SU-DHL-6 (cell line): ENCODE measurements at regions not wholly inside any gene's neighbourhood (a gene's known extent, or its start where the extent isn't known, plus 50 kb on each side); places are given as distances from the start of the nearest gene placed in this dataset.

Experiments used
- H2AFZ ChIP-seq: fragments of 200-600 bp; sonication (generic); 2 replicates; pipeline ENCODE4 v1.6.1; 2014; ENCODE audit warnings: low read depth, mild to moderate bottlenecking, moderate library complexity, mixed read lengths, antibody characterized with exemption, low read length; ENCODE audit not compliant: severe bottlenecking
- H3F3A ChIP-seq: fragments of 200-600 bp; shearing (Covaris generic); 2 replicates; pipeline ENCODE4 v1.6.0; 2016; ENCODE audit warnings: antibody characterized with exemption, mild to moderate bottlenecking; ENCODE audit not compliant: insufficient read depth
- H3K27ac ChIP-seq: fragments of 200-600 bp; sonication (generic); 2 replicates; pipeline ENCODE4 v1.5.1; 2016; ENCODE audit warnings: low read depth, mild to moderate bottlenecking, low read length, moderate library complexity, mixed read lengths
- H3K27me3 ChIP-seq: fragments of 200-600 bp; sonication (generic), shearing (Covaris generic); 2 replicates; pipeline ENCODE4 v1.6.0; 2014; ENCODE audit warnings: mild to moderate bottlenecking, low read length
- H3K36me3 ChIP-seq: fragments of 200-600 bp; sonication (generic); 2 replicates; pipeline ENCODE4 v1.6.1; 2014; ENCODE audit warnings: mild to moderate bottlenecking, low read length, mixed read lengths
- H3K4me2 ChIP-seq: fragments of 300-600, 200-600 bp; shearing (Covaris generic), sonication (generic); 2 replicates; pipeline ENCODE4 v1.6.0; 2014; ENCODE audit warnings: low read length, low read depth, mild to moderate bottlenecking; ENCODE audit not compliant: poor library complexity, severe bottlenecking
- H3K4me3 ChIP-seq: fragments of 200-600 bp; sonication (generic); 2 replicates; pipeline ENCODE4 v1.5.1; 2014; ENCODE audit warnings: antibody characterized with exemption, low read length, mild to moderate bottlenecking, mixed read lengths; ENCODE audit not compliant: insufficient read depth, poor library complexity, severe bottlenecking
- H3K79me2 ChIP-seq: fragments of 200-600 bp; sonication (generic); 2 replicates; pipeline ENCODE4 v1.6.1; 2014; ENCODE audit warnings: mild to moderate bottlenecking, low read length, moderate library complexity; ENCODE audit not compliant: insufficient read depth
- H3K9ac ChIP-seq: fragments of 200-600 bp; sonication (generic); 2 replicates; pipeline ENCODE4 v1.7.0; 2014; ENCODE audit warnings: mild to moderate bottlenecking, low read length
- H3K9me2 ChIP-seq: fragments of 200-600 bp; sonication (generic); replicated peaks from 2 replicates; pipeline ENCODE4 v1.6.1; 2014; ENCODE audit warnings: low read length; ENCODE audit not compliant: insufficient read depth
- H3K9me3 ChIP-seq: fragments of 200-600 bp; sonication (generic); 2 replicates; pipeline ENCODE4 v1.6.1; 2014; ENCODE audit warnings: low read length, mixed read lengths; ENCODE audit not compliant: insufficient read depth
- H4K20me1 ChIP-seq: fragments of 200-600 bp; sonication (generic); 2 replicates; pipeline ENCODE4 v1.6.1; 2014; ENCODE audit warnings: low read depth, mild to moderate bottlenecking, antibody characterized with exemption, low read length, moderate library complexity, mixed read lengths
- CTCF ChIP-seq: fragments of 200-600 bp; sonication (generic); IDR thresholded peaks from one replicate; pipeline ENCODE4 v1.5.1; 2017; ENCODE audit warnings: antibody characterized with exemption, mild to moderate bottlenecking, low read length, moderate library complexity; ENCODE audit not compliant: insufficient read depth, poor library complexity, severe bottlenecking
- EZH2phosphoT487 ChIP-seq: fragments of 200-600 bp; sonication (generic), shearing (Covaris generic); conservative IDR thresholded peaks from 2 replicates; pipeline ENCODE4 v1.6.1; 2018; ENCODE audit warnings: mild to moderate bottlenecking, antibody characterized with exemption, low read length, moderate library complexity, mixed read lengths

GRCh38 chr4:128720270-128720669 lies 89.2 kb upstream of the JADE1 start:
- Histone ChIP-seq H3K36me3 (no peaks in the 10 kb centered on the region), H3K4me2 (no peak overlapping the region), H3F3A (no peaks in the 10 kb centered on the region), H3K9me2 (no peaks in the 10 kb centered on the region), H3K27ac (no peak overlapping the region), H3K79me2 (no peaks in the 10 kb centered on the region), H4K20me1 (no peaks in the 10 kb centered on the region), H3K4me3 (no peak overlapping the region), H3K9me3 (no peaks in the 10 kb centered on the region), H3K27me3 (no peaks in the 10 kb centered on the region), H3K9ac (no peak overlapping the region), H2AFZ (no peak overlapping the region)
- TF ChIP-seq CTCF (no peak), EZH2phosphoT487 (no peak)

GRCh38 chr4:128718768-128719167 lies 90.7 kb upstream of the JADE1 start:
- no peaks in the 10 kb centered on the region for H3K27me3 ChIP-seq
- H3K9me2 ChIP-seq, result no peaks in the 10 kb centered on the region
- H3K9ac ChIP-seq, result no peak overlapping the region
- no peaks in the 10 kb centered on the region for H3F3A ChIP-seq
- no peak overlapping the region for H3K4me2 ChIP-seq
- TF ChIP-seq EZH2phosphoT487 (no peak), CTCF (no peak)
- no peak overlapping the region for H2AFZ ChIP-seq
- no peaks in the 10 kb centered on the region for H3K79me2 ChIP-seq
- no peaks in the 10 kb centered on the region for H3K36me3 ChIP-seq
- H3K27ac ChIP-seq, result no peak overlapping the region
- H3K4me3 ChIP-seq, result no peak overlapping the region
- no peaks in the 10 kb centered on the region for H4K20me1 ChIP-seq
- no peaks in the 10 kb centered on the region for H3K9me3 ChIP-seq

- no peaks in the 10 kb centered on the region for H3K79me2 ChIP-seq
- H2AFZ ChIP-seq, result no peak overlapping the region
- TF ChIP-seq EZH2phosphoT487 (no peak), CTCF (no peak)
- H3K4me2 ChIP-seq, result no peak overlapping the region
- H4K20me1 ChIP-seq, result no peaks in the 10 kb centered on the region
- no peaks in the 10 kb centered on the region for H3K9me2 ChIP-seq
- no peaks in the 10 kb centered on the region for H3K9me3 ChIP-seq
- H3F3A ChIP-seq, result no peaks in the 10 kb centered on the region
- no peak overlapping the region for H3K9ac ChIP-seq
- H3K27me3 ChIP-seq, result no peaks in the 10 kb centered on the region
- H3K36me3 ChIP-seq, result no peaks in the 10 kb centered on the region
- H3K27ac ChIP-seq, result no peak overlapping the region
- H3K4me3 ChIP-seq, result no peak overlapping the region
Observed at GRCh38 chr4:128716338-128716737, 93.2 kb upstream of the JADE1 start.

- TF ChIP-seq EZH2phosphoT487 (no peak), CTCF (no peak)
- Histone ChIP-seq H3K9me3 (no peaks in the 10 kb centered on the region), H3K4me3 (no peak overlapping the region), H3K27ac (no peak overlapping the region), H3K9ac (no peak overlapping the region), H3K9me2 (no peaks in the 10 kb centered on the region), H3K79me2 (no peaks in the 10 kb centered on the region), H3F3A (no peaks in the 10 kb centered on the region), H4K20me1 (no peaks in the 10 kb centered on the region), H3K27me3 (no peaks in the 10 kb centered on the region), H3K36me3 (no peaks in the 10 kb centered on the region), H2AFZ (no peak overlapping the region), H3K4me2 (no peak overlapping the region)
Observed at GRCh38 chr4:128715616-128716015, 93.9 kb upstream of the JADE1 start.
